NCI-H1694 treated with DMSO at 0.1 percent for 48 hours (cell line): ENCODE measurements at regions not wholly inside any gene's neighbourhood (a gene's known extent, or its start where the extent isn't known, plus 50 kb on each side); places are given as distances from the start of the nearest gene placed in this dataset.

Source experiments
- DNase-seq: peaks from one replicate; lab custom pipeline; 2025; lab: John Stamatoyannopoulos, UW

DNA sequence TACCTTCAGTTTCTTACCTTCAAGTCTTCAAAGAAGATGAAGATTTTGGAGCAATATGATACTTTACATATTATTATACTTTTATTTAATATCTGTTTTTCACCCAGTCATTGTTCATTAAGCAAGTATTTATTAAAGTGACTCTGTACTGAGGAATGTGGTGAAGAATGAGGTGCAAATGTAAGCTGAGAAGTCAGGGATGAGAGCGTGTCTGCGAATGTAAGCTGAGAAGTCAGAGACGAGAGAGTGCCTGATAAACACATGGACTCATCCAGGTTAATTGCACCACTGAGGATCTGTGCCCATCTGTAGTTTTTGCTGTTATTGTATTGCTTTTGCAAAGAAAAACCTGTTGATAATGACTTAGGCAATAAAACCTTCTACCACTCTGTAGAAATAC, 211.9 kb upstream of the FAR2 start:
- no peak for DNase-seq

GRCh38 chr12:28938056-28938455, 211.0 kb upstream of the FAR2 start:
- no peak for DNase-seq

- no peak for DNase-seq
These were observed 210.4 kb upstream of the FAR2 start for GRCh38 chr12:28938581-28939235.

- no peak for DNase-seq
These were observed 209.7 kb upstream of the FAR2 start for GRCh38 chr12:28939427-28939826.

DNA sequence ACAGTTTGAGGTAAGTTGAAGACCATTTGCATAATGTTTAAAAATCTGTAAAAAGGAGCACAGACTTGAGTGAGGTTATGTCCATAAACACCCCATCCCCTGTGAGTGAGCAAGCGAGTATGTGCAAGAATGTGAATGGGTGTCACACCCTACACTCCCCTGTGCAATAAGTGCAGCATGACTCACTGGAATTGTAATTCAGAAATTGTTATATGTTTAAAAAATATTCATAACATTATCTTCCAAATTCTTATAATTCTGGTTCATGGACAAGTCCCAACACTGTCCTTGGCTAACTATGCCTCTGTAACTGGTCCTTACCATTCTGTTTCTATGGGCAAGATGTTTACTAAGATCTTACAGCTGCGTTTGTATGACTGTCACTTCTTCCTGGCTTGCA, 207.8 kb upstream of the FAR2 start:
- no peak for DNase-seq

- DNase-seq: no peak
These were observed 202.7 kb upstream of the FAR2 start for GRCh38 chr12:28946361-28946760.

GRCh38 chr12:28948685-28949084, 200.4 kb upstream of the FAR2 start:
- no peak for DNase-seq

DNA sequence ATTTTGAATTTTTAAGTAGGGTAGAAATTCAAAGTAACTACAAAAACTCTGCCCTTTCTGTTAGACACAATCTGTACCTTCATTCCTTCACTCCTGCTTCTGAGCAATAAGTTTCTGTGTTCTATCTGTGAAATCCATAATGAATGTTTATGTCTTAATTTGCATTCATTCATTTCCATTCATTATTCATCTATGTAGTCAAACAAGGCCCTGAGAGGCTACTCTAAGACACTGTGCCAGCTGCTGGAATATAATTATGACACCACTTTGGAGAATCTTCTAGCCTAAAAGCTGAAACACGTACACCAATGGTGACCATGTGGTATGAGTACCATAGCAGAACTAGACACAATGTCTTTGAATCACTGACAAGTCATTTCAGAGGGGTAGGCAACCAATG, 199.9 kb upstream of the FAR2 start:
- no peak for DNase-seq

DNA sequence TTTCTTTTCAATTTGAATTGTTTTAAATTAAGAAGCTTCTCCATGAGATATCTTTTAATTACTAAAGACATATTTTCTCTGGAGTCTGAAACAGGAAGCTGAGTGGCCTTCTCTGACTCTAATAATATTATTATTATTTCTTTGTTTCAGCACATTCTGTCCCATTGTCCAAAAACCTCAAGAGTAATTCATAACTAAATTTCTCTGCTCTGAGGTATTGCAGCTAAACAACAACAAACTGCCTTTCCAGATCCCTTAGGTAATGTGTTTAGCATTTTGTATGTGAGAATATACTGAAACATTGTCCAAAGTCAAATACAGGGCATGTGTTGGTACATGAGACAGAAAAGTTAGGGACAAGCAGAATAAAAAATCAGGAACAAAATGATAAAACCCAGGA, 199.0 kb upstream of the FAR2 start:
- no peak for DNase-seq

GRCh38 chr12:28951935-28952334, 197.1 kb upstream of the FAR2 start:
- DNase-seq: no peak

GRCh38 chr12:28954333-28954732, 194.7 kb upstream of the FAR2 start:
- DNase-seq: no peak

GRCh38 chr12:28955491-28955890, 193.6 kb upstream of the FAR2 start:
- no peak for DNase-seq

GRCh38 chr12:28955931-28956330, 193.1 kb upstream of the FAR2 start:
- no peak for DNase-seq

DNA sequence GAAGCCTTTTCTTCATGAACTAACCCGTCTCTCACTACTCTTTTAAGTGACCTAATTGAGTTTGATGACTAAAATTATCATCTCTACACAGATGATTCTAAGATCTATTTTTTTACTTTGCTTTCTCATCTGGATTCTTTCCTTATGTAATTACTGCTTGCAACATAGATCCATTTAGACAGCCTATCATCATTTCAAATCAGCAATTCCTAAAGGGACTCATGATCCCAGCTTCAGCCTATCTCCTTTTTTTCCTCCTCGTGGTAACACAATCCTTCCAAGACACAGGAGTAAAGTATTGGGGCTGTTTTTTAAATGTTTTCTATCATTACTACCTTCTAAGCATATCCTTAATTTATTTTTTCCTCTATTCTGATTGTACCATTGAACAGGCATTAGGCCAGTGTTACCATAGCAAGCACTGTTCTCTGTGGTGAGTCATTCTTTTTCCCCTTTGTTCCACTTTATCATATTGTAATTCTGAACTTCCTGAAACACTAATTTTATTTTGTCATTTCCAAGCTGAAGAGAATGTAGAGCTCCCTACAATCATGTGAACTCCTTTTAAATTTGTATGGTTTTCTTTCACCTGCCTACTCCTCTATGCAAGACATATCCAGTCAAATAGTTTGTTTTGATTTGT, 190.4 kb upstream of the FAR2 start:
- DNase-seq: no peak

DNA sequence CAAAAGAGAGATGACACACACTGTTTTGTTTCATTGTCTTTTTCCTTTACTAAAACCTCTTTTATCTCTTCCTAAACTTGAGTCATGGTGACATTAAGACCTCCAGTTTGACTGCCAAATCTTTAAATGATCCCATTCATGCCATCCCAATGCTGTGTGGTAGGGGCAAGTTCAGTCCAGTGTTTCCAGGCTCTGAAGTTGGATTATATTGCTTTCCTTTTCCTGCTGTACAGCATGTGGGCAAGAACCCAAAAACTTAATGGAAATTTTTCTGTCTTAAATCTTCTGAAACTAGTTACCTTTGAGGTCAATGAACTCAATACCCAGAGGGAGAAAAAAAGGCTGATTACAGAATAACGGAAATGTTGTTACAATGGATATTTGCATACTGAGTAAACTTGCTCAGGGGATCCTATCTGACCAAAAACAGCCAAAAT, 187.1 kb upstream of the FAR2 start:
- DNase-seq: no peak

- no peak for DNase-seq
These were observed 185.5 kb upstream of the FAR2 start for GRCh38 chr12:28963554-28963953.

- DNase-seq: no peak
These were observed 182.9 kb upstream of the FAR2 start for GRCh38 chr12:28966046-28966780.

DNA sequence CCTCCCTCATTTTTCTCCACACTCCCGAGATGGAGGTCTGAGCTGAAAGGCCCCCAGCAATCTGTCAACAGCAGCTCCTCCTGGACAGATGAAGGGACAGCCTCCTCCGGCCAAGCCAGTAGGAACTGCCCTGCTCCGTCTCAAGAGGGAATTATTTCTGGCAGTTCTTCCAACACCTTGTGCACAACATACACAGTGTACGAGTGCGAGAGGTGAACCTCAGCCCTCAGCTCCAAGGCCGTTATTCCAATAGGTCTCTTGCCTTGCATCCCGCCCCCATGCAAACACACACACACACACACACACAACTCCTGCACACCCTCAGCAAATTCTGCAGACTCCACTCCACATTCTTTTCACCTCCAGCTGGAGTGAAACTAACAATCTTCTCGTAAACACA, 181.7 kb upstream of the FAR2 start:
- DNase-seq: no peak

GRCh38 chr12:28973491-28973890, 175.6 kb upstream of the FAR2 start:
- no peak for DNase-seq

- no peak for DNase-seq
These were observed 174.9 kb upstream of the FAR2 start for GRCh38 chr12:28974166-28974565.

DNA sequence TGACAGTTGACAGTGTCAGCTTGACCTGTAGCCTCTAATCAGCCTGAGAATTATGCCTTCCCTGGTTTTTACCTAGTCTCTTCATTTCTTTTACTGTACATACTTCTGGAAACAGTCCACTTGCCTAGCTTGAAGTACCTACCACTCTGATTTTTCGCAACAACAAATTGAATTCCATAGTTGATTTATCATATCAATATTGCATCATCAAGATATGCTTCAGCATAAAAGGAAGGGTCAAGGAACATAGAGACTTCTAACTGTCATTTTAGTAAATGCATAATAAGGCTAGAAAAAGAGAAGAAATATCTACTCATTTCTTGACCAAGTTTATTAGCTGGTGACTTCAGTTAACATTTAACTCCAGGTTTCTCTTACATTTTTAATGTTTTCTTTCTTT, 174.2 kb upstream of the FAR2 start:
- no peak for DNase-seq

DNA sequence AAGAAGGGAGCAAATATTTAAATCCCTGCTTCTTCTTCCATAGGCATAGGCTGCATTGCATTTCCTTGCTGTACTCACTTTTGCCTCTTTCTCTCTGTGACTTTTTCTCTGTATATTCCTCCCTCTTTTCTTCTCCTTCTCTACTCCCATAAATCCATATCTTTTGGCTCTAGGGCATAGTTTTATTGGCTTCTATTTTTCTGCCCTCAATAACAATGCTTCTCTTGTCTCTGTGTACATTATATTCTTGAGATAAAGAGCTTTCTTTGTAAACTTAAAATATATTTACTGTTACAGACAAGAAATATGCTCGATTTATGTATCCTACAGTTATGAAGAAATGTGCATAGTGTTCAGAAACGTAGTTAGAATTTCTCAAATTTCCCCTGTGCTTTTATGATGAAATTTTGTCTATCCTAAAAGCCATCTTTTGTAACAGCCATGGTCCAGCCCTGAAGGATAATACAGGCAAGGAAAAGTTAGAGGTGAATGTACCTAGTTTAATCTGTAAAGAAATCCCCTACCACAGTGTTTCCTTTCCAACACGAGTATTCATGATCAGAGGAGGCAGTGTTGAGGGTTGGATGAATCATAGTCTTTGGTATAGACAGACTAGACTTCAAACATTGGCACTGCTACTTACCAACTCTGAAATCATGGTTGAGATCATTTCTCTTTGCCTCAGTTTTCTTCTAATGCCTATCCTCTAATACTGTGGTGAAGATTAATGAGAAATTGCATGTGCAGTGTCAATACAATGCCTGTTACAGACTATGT, 173.3 kb upstream of the FAR2 start:
- no peak for DNase-seq

GRCh38 chr12:28980436-28980835, 168.6 kb upstream of the FAR2 start:
- no peak for DNase-seq
